GM12873 (cell line): ENCODE measurements at regions not wholly inside any gene's neighbourhood (a gene's known extent, or its start where the extent isn't known, plus 50 kb on each side); places are given as distances from the start of the nearest gene placed in this dataset.

Source experiments
- CTCF ChIP-seq: IDR thresholded peaks from 2 replicates; pipeline ENCODE4 v1.5.1; 2012; ENCODE audit warnings: low read depth, mild to moderate bottlenecking, moderate library complexity, low read length, control low read depth; ENCODE audit not compliant: insufficient read depth; ENCODE audit errors: missing control alignments

- no peak for TF ChIP-seq CTCF
Measured at GRCh38 chr11:108994887-108995286, 330.0 kb downstream of the DDX10 start.

DNA sequence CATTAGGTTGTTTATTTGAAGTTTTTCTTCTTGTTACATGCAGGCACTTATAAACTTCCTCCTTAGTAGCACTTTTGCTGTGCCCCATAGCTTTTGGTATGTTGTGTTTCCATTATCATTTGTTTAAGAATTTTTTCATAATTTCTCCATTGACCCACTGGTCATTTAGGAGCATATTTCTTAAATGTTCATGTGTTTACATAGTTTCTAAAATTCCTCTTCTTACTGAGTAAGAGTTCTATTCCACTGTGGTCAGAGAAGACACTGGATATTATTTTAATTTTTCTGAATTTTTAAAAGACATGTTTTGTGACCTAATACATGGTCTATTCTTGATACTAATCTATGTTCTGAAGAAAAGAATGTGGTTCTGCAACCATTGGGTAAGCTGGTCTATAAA lies 333.0 kb downstream of the DDX10 start:
- TF ChIP-seq CTCF = no peak

DNA sequence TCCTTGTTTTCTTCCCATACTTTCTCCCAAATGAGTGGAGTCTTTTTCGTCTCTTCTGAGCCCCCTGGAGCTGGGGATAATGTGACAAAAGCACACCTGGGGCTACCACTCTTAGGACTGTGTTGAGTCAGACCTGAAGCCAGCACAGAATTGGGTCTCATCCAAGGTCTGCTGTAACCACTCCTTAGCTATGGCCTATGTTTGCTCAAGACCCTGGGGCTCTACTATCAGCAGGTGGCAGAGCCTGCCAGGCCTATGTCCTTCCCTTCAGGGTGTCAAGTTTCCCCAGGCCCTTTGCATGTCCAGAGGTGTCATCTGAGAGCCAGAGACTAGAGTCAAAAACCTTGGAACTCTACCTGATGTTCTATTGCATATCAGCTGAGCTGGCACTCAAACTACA lies 335.7 kb downstream of the DDX10 start:
- TF ChIP-seq CTCF = no peak

GRCh38 chr11:109001585-109001984 lies 336.7 kb downstream of the DDX10 start:
- TF ChIP-seq CTCF = no peak

DNA sequence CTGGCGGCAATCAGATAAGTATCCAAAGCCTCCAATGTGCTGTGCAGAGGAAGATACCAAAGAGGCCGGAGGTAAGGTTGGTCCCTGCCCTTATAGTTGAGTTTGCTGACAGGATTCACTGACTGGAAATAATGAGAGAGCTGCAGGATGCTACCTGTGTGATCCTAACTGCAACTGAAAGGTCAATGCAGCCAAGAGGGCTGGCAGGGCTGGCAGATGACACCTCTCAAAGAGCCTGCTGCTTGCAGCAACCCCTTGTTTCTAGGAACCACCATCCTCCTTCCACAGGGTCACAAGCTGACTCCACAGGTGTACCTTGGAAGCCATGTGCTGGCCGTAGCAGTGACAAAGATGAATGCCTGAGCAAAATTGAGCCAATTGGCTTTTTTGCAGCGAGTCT lies 348.1 kb downstream of the DDX10 start:
- TF ChIP-seq CTCF = no peak

- TF ChIP-seq CTCF = no peak
Measured at GRCh38 chr11:109015283-109015682, 350.4 kb downstream of the DDX10 start.

DNA sequence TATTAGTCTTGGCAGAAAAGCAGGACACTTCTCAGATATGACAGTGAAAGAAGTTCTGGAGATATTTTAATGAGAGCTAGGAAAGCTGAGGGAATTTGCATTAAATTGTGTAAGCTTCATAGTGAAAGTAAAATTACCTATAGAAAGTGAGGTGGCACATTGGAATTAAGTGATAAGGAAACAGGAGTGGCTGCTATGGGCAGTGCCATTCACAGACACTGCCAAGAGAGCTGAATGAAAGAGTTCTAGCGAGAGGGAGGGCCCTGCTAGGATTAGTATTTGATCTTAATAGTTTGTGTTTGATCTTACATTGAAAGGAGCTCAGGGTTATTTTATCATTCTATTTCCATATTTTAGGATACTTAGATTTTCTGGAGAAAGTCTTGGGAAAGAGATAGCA lies 351.9 kb downstream of the DDX10 start:
- no peak for TF ChIP-seq CTCF

- no peak for TF ChIP-seq CTCF
Measured at GRCh38 chr11:109017489-109017888, 352.6 kb downstream of the DDX10 start.
